SW480 (cell line): ENCODE measurements at regions not wholly inside any gene's neighbourhood (a gene's known extent, or its start where the extent isn't known, plus 50 kb on each side); places are given as distances from the start of the nearest gene placed in this dataset.
"Not testable (repeated sequence)": the region's sequence is repeated elsewhere in the genome, so short reads cannot be mapped to it uniquely, and the experiment has no call there.

Experiments used
- DNase-seq: peaks from one replicate; pipeline ENCODE4 v3.0.0-alpha.2; 2016; ENCODE audit warnings: low spot score

DNA sequence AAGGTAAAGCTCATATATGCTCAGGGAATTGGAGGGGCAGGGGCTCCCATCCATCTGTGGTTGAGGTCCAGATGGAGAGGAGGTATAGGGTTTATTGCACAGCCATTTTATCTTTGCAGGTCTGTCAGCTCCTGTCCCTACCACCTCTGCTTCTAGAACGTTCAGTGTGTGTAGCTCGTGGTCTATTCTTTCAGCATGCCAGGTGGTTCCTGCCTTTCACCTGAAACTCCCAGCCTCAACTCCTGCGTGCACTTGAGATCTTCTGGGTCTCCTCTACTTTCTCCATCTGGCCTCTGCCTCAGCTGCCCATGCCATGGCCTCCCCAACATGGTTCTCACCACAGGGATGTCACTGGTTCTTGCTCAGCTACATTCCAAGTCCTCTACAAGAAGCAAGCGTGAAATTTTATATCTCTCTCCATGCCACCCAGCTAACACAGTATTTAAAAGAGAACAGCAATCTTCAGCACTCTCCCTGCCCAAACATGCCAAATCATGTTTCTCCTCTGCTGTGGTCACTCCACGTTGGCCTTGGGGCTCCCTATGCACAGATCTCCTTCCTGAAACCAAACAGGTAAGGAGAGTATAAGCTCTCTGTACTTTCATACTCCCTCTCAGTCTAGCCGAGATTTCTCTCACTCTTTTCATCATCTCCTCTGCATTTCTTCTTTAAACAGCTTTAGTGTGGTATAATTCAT, 157.8 kb upstream of the TRPC6 start:
- DNase-seq, result no peak

DNA sequence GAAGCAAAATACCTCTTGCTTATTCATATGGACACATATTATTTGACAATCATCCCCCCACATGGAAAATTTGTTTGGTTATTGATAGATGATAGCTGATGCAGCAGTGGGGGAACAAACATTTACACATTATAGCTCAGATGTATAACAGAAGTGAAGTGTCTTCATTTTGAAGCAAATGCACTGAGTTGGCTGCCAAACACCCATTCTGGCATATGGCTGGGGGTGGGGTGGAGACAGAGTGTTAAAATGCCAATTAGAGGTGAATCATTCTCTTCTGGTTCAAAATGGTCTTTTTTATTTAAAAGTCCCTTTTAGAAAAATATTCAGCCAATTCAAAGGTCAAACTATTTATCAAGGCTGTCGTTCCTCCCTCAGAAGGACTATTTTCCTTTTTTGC, 157.3 kb upstream of the TRPC6 start:
- no peak for DNase-seq

DNA sequence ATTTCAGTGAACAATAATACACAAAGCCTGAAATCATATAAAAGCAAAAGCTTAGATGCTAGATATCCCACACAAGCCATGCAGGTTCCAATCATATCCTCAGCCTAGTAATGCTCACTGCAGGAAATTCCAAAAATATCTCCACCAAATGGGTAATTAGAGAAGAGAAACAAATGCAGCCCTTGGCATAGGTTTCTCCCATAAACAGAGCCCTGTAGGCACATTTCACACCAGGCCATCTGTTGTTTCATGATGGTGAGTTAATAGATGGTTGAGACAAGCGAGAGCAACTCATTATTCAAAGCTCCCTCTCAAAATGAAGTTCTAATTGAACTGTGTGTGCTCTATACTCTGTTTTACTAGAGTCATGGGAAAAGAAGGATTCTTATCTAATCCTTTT, 154.6 kb upstream of the TRPC6 start:
- no peak for DNase-seq

DNA sequence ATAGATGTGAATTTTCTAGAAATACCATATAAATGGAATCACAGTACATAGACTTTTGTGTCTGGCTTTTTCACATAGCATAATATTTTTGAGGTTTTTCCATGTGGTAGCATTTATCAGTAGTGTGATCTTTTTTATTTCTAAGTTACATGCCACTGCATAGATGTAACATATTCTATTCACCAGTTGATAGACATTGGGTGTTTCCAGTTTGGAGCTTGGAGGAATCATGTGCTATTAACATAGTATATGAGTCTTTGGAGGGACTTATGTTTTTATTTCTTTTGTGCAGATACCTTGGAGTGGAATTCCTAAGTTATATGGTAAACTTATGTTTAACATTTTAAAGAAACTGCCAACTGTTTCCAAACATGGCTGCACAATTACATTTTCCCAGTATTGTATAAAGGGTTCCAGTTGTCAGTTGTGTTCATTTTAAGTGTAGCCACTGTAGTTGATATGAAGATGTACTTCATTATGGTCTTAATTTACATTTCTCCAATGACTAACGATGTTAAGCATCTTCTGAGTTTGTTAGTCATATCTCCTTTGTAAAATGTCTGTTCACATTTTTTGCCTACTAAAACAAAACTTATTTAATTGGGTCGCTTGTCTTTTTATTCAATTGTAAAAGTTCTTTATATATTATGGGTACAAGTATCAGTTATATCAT, 145.7 kb upstream of the TRPC6 start:
- DNase-seq, result no peak

DNA sequence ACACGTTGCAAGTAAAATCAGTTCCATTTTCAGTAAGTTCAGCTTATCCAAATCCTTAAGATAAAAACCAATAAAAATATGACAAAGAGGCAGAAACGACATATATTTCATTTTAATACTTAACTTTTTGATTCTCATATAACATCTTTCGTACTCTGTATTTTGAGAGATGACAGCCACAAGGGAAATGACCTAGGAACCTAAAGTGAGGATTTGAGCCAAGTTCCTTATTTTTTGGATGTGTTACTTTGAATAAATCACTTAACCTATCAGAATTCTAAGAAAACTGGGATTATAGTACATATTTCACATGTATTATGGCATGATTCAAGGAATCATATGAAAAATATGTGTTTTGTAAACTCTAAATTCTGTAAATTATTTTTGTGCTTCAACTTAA, 143.6 kb upstream of the TRPC6 start:
- DNase-seq, result no peak

DNA sequence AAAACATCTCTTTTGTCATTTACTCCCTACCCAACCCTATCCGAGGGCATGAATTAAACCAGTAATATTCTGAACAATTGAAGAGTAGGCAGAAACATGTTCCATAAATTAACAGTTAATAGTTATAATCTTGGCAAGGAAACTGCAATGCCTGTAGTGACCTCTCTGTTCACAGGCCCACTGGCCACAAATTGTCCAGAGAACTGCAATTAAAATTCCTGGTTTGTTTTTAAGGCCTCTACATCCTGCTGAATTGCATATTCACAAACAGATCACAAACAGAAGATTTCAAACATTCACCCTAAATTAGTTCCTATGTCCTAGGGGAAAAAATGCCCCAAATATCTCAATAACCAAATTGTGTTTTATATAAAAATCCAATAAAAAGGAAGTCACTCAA, 143.2 kb upstream of the TRPC6 start:
- no peak for DNase-seq

DNA sequence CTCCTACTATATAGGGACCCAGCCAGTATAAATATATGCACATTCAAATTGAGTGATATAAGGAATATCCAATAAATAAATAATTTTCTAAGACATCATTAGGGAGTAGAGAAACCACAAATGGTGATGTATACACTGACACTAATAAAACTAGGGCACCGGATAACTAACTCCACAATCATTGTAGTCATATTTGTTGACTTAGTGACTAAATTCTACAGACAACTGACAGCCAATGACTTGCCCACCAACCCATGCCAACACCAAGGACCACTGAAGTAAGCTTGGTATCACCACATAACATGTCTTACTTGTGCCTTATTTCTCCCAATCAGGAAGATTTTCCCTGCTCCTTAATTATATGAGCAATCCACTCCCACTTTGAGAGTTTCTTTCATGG, 139.6 kb upstream of the TRPC6 start:
- no peak for DNase-seq

DNA sequence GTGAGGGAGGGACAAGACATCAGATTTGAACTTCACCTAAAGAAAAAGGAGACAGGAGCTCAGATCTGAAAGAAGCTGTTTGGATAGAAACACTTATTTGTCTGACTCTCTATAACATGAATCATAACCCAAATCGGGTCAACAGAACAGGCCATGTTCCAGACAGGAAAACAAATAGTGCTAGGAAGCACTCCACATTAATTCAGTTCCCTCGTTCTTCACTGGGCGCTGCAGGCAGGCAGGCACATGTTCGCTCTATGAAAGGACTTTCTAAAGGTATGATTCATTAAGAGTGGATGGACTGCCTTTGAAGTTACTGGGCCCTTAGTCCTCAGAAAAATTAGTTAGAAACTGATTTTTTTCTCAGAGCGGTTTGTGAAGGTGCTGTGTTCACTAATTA, 137.5 kb upstream of the TRPC6 start:
- peak; percentile 3 for DNase-seq

DNA sequence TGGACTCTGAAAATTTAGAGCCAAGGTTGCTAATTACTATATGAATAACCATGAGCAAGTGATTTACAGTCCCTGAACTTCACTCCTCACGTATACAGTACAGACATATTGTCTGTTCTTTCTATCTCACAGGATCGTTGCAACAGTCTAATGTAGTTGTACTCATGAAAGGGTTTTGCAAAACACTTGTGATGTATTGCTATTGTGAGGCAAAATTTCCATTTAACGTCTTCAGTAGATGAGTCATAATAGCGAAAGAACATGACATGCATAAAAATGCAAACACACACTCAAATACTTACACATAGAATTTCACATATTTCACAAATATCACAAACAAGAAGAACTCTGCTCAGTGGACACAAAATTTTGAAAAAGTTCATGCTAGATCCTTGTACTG, 134.6 kb upstream of the TRPC6 start:
- DNase-seq, result no peak

DNA sequence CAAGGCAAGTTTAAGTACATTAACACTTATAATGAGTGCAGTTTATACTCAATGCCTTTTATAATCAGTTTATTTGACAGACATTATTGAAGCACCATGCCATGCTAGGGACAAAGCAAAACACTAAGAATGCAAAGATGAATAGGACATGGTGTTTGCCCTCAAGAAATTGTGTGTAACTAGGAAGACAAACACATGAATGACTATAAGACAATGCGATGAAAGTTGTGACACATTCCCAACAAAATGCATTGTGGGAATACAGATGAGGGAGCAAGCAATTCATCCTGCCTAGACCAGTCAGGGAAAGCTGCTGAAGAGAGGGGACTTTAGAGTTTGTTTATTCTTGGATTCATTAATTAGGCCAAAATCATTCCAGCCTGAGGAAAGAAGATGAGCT, 133.8 kb upstream of the TRPC6 start:
- DNase-seq, result no peak

DNA sequence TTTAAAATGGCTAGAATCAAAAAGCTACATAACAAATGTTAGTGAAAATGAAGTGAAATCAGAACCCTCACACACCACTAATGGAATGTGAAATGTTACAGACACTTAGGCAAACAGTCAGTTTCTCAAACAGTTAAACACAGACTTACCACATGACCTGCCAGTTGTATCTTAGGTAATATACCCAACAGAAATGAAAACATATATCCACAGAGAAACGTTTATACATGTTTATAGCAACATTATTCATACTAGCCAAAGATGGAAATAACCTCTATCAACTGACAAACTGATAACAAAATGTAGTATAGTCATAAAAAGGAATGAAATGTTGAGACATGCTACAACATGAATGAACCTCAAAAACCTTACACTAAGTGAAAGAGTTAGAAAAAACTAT, 131.5 kb upstream of the TRPC6 start:
- DNase-seq, result no peak

DNA sequence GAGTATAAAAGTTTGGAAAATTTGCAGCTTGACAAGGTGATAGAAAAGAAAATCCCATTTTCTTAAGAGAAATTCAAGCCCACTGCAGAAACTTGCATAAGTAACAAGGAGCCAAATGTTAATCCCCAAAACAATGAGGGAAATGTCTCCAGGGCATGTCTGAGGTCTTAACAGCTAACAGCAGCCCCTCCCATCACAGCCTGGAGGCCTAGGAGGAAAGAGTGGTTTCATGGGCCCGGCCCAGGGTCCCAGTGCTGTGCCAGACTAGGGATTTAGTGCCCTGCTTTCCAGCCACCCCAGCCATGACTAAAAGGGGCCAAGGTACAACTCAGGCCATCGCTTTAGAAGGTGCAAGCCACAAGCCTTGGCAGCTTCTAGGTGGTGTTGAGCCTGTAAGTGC, 123.7 kb upstream of the TRPC6 start:
- DNase-seq, result no peak

DNA sequence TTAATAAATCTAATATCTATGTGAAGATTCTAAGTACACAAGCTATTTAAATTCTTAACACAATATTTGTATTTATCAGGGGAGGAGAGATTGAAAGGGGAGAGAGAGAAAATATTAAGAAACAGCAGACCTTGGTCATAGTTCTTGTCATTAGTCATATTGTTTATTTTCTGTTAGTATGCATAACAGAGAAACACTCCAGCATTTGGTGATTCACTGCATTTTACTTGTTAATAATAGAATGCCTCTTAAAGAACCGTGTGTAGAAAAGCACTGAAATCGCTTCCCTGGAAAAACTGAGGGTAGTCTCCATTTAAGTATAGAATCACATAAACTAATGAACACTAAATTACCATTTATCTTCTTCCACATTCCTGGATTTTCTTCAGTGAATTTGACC, 122.7 kb upstream of the TRPC6 start:
- no peak for DNase-seq

DNA sequence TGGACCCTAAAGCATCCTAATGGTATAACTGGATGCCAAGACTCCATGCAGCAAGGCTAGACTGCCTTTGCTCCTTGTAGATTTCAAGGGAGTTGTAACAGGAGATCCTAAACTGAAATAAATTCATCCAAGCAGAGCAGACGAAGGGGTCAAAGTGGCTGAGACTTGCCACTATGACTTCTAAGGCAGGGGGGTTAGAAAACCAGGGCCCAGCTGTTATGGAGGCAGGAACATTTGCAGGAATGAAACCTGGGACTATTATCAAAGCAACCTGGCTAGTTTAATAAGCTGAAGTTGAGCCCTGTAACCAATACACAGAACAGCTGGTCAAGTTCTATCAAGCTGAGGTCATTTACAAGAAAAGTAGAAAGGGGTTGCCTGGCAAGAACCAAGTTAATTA, 122.2 kb upstream of the TRPC6 start:
- no peak for DNase-seq

DNA sequence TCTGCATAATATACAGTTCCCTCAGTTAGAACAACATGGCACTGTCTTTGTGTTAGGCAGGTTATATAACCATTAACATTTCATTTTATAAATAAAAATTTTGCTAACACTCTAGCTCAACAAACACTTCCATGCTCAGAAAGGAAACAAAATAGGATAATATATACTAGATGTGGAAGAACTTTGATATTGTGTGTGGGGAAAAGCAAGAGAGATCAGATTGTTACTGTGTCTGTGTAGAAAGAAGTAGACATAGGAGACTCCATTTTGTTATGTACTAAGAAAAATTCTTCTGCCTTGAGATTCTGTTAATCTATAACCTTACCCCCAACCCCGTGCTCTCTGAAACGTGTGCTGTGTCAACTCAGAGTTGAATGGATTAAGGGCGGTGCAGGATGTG, 111.1 kb upstream of the TRPC6 start:
- not testable (repeated sequence) for DNase-seq

DNA sequence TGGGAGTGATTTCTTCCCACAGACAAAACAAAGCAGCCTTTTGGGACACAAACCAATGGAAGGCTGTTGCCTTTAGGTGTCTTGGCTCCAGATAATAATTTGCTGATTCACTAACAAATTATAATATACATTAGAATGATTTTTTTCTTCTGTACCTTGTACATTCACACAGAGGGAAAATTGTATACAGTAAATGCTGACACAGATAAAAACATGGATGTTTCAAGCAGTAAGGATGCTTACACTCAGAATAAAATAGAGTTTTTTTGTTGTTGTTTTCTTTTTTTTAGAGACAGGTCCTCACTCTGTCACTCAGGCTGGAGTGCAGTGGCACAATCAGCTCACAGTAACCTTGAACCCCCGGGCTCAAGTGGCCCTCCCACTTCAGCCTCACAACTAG, 109.2 kb upstream of the TRPC6 start:
- no peak for DNase-seq

DNA sequence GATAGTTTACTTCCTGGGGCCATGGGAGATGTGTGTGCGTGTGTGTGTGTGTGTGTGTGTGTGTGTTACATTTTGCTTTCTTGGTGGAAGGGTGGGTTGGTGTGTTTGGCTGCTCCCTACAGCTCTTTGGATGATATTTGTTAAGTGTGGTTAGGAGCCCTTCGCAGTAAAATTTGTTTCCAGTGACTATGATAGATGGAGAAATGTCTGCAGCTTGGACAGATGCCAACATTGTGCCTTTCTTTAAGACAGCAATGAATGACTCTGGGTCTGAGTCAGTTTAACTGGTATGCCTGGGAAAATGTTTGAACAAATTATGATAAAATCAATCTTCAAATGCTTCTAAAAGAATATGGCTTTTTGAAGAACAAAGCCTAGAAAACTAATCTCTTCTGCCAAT, 102.7 kb upstream of the TRPC6 start:
- DNase-seq, result no peak

DNA sequence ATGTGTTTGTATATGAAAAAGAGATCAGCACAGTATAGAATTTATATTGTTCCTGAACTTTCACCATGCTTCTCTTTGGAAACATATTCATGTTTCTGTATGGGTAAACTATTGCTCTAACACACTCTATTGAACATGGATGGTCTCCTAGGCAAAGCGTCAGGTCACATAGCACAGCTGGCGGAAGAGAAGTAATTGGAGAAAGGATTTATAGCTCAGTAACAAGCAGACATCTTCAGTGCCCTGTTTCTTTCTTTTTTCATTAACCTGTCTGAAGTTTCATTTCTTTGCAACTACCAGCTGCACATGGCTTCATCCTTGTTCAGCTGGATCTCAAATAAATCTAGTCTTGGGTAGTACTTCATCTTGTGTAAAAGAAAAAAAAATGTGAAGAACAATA, 84.4 kb upstream of the TRPC6 start:
- DNase-seq, result no peak

DNA sequence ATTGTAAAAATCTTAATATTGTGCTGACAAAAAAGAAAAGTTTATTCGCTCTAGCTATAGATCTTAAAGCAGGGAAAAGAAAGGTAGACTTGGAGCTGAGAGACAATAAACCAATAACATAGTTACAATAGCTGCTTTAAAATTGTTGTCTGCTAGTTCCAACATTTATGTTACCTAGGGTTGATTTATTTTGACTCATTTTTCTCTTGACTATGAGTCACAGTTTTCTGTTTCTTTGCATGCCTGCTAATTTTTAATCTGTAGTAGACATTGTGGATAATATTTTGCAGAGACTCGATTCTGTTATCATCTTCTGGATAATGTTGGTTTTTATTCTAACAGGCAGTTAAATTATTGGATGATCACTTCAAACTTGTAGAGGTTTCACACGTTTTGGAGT, 83.1 kb upstream of the TRPC6 start:
- no peak for DNase-seq

DNA sequence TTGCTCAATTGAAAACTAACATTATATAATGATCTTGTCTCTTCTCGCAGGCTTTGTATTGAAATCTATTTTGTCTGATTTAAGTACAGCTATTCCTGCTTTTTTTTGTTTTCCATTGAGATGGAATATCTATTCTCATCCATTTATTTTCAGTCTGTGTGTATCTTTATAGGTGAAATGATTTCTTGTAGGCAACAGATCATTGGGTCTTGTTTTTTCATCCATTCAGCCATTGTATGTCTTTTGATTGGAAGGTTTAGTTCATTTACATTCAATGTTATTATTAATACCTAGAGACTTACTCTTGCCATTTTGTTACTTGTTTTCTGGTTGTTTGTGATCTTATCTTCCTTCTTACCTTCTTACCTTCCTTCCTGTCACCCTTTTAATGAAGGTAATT, 77.8 kb upstream of the TRPC6 start:
- DNase-seq, result no peak
